OCI-M2 (cell line): ENCODE measurements at regions not wholly inside any gene's neighbourhood (a gene's known extent, or its start where the extent isn't known, plus 50 kb on each side); places are given as distances from the start of the nearest gene placed in this dataset.
"Not testable (repeated sequence)": the region's sequence is repeated elsewhere in the genome, so short reads cannot be mapped to it uniquely, and the experiment has no call there.

Experiments
- DNase-seq: peaks from one replicate; lab custom pipeline; 2025; ENCODE audit not compliant: unreplicated experiment; lab: John Stamatoyannopoulos, UW

DNA sequence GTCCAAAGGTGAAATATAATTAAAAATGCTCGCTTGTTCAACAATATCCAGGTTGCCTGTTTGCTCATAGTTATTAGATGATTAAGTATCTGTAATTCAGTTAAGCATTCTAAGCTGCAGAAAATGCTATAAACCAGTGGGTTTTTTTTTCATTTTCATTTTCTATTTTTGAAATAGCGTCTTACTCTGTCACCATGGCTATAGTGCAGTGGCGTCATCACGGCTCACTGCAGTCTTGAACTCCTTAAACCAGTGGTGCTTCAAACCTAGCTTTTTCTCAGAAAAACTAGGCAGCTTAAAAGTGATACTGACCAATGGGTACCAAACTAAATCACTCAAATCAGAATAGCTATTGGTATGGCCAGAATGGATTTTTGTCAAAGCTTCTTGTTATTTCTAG is 925.2 kb downstream of the TSN start:
- DNase-seq: no peak

DNA sequence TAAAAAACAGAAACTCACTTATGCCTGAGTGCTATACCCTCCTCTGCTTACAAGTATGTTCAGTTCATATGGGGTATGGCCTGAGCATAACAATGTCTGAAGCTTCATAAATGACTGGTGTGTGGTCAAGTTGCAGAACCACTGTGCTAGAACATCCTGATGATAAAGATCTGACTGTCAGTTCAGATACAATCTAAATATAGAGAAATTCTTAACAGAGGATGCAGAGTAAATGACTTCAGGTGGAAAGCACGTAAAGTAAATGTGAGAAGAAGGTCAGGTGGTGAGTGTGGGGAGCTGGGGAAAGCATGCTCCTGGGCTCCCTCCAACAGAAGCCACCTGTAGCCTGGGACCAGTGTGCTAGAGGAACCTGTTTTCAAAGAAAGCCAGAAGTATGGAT is 926.2 kb downstream of the TSN start:
- DNase-seq: no peak

DNA sequence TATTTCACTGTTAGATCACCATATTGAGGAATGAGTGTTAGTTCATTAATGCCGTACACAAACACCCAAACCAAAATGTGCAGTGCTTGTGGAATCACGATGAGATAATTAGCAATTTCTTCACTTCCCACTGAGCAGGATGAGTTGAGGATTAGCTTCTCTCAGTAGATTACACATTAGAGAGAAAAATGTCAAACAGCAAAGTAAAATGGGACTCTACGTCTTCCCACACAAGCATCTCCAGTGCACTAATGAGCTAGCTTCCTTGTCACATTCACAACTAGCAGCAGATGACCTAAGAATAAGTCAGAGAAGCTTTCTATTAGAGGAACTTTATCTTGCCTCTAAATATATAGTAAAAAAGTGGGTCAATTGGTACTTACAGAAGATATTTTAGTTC is 926.9 kb downstream of the TSN start:
- DNase-seq: no peak

DNA sequence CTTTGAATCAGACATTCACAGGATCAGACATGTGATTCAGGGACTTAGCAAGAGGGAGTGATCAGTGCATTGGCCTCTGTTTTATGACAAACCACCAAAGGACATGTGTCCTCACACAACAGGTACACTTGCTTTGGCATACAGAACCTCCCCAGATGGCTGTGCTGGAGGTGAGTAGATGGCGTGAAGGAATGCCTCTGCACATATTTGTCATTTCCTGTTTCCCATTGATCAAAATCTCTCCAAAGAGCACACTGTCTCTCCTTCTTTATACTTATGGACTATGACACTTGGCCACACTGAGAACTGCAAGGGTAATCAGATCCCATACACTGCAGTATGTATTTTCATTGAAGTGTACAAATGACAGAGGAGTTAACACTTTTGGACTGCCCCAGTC is 927.6 kb downstream of the TSN start:
- DNase-seq: no peak

DNA sequence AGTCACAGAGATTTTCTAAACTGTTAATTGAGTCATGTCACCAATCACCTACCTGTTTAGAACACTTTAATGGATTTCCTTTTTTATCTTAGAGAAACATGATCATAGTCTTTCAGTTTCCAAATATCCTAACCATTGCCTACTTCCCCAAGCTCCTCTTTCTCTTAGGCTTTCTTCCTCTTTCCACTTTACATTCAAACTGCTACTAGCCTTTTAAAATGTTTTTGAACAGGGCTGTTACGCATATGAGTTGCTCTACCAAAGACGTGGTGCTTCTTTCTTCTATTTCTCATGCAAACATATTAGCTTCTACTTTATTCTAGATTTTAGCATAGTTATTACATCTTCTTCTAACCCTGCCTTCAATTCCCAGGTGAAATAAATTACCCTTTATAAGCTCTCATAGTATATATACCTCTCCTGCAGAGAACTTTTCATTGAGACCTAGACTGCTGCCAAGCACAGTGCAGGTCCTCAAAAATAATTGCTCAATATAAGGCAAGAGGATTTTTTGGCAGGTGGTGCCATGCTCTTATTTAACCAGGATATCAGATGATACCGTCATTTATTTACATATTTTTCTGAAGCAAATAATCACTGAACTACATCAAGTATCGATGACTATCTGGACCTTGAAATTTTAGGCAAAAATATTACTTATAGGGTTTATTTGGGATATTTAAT is 937.1 kb downstream of the TSN start:
- DNase-seq: no peak

DNA sequence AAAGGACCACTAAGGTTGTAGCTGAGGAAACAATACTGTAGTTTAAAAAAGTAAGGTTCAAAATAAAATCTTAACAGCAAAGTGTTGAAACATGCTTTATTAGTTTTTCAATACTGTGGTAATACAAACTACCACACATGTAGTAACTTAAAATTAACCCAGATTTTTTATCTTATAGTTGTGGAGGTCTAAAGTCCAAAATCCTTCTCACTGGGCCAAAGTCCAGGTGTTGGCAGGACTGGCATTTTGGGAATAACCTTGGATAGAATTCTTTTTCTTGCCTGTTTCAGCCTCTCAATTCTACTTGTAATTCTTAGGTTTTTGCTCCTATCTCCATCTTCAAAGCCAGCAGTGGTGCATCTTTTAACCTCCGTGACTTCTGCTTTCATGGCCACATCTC is 942.0 kb downstream of the TSN start:
- DNase-seq: no peak

DNA sequence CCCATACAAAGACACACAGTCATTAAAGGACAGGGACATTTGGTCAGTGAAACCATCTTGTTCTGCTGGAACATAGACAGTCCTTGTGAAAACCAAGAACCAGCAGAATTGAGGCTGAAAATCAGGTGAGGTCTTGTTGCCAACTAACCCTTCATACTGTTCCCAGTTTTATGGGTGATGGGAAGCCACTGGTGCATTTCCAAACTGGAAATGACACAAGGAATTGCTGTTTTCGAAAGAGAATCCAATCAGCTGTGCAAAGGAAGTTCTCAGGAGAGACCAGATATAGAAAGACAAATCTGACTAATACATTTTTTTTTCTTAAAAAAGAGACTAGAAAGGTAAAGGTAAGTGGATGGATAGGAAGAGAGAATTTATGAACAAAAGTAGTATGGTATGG is 948.2 kb downstream of the TSN start:
- DNase-seq: no peak

DNA sequence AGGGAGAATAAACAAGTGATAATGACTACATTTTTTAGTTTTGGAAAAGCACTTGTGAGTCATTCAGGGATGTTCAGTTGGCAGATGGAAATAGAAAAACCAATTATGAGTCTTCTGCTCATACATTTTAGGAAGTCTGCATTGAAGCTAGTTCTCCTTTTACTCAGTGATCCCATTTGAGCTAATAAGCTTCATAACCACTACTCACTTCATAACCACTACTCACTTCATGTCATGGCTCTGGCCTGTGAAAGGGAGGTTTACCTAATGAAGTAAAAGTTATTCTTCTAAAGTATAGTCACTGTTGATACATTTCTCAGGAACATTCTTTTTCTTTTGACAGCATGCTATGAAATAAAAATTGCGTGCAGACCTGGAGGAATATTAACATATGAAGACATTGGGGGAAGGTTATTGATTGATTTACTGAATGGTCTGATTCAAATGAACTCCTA is 948.7 kb downstream of the TSN start:
- DNase-seq: no peak

DNA sequence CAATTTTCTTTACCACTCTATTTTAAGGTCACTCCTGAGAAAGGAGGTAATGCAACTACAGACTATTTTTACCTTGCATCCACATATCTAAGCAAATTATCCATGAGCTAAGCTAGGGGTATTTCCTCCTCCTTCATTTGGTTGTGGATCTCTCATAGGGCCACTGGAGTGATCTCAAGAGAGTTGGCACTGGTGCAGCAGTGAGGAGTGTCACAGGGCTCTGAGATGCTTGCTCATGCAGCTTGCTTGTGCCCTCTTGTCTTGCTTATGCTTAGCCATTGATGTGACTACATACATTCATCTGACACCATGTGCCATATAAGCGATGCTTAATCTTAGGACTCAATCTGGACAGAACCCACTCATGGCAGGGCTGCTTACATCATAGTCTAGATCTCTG is 950.3 kb downstream of the TSN start:
- DNase-seq: no peak

DNA sequence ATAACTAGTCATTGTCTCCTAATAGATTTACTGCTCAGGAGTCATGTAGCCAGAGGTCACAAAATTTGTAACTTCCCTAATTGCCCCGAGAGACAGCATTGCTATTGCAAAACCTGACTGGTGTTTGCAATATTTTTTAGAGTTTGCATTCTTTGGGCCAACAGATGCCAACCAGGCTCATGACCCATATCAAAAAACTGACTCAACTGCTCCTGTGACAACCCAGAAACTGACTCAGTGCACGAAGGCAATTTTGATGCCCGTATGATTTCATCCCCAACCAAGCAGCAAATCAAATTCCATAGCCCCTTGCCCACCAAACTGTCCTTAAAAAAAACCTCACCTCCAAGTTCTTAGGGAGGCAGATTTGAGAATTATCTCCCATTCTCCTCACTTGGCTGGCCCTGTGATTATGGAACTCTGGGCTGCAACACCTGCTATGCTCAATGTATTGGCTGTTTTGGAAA is 951.3 kb downstream of the TSN start:
- DNase-seq: no peak

DNA sequence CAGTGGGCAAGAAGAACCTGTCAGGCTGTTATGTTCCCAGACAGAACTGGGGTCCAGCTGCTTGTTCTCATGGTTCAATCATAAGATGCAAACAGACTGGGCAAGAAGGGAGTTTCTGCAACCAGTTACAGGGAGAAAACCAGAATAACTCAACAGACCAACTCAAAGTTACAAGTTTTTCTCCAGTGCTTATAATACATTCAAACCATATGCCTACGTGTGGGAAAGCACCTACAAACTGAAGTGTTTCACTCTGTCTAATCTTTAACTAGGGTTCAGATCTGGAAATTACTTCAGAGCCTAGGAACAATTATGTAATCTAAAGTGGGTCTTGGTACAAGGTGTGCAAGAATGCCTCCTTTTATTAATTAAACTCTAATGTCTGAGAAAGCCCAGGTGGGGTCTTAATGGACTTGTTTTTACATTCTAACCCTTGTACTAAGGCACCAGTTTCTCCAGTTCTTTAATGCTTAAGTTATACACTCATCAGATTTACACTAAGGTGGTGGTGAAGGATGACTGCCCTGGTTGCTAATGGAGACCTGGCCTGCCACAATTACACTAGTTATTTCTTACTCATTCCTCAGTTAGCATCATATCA is 951.9 kb downstream of the TSN start:
- DNase-seq: no peak

DNA sequence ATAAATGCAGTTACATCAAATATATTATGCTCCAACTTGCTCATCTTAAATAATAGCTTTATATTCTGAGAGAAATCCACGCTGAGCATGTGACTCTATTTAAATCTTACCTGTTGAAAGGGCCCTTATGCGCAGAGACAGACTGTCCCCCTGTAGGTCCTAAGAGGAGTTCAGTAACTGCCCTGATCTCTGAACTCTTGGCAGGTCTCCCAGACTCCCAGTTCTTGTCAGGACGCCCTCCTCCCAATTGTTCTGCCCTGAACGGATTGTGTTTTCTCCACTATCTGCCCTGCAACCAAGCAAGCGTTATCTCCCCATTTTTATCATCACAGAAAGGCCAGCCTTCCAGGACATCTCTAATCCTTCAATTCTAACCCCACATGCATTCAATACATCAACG is 954.6 kb downstream of the TSN start:
- DNase-seq: no peak

DNA sequence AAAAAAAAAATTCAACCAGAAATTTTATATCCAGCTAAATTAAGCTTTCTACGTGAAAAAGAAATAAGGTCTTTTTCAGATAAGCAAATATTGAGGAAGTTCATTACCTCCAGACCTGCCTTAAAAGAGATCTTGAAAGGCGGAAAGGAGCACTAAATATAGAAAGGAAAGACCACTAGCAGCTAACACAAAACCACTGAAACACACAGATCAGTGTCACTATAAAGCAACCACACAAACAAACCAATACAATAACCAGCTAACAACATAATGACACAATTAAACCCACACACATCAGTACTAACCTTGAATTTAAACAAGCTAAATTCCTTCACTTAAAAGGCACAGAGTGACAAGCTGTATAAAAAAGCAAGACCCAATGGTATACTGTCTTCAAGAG is 958.3 kb downstream of the TSN start:
- DNase-seq: no peak

DNA sequence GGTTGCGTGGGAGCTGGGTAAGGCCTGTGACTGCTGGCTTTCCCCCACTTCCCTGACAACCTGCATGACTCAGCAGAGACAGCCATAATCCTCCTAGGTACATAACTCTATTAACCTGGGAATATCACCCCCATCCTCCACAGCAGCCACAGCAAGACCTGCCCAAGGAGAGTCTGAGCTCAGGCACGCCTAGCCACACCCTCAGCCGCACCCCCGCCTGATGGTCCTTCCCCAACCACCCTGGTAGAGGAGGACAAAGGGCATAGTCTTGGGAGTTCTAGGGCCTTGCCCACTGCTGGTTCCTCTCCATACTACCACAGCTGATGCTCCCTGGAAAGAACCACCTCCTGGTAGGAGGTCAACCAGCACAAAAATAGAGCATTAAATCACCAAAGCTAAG is 965.4 kb downstream of the TSN start:
- DNase-seq: not testable (repeated sequence)

DNA sequence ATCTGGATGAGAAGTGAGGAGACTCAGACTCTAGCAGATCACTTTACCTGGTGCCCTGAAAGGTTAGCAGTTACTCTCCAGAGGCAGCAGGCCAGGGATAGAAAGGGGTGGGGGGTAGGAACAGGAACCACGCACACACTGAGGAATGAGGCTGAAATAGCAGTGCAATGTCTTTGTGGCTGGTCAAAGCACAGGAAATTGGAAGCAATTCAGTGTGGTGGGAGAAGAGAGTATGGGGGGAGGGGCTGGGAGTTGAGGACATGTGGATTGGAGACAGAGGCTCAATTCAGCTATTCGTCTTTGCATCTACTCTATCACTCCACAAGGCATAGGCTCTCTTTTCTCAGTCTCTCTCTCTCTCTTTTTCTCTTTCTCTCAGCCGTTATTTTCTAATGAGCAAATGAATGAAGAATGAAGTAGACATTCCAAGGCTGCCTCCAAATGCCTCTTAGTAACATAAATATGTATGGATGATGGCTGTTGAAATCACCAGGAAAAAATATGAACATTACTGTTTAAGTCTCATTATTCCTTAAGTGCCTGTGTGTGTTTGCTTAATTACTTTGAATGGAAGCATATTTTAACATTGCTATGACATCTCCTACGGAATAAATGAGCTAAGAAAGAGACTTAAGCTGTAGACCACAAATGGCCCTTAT is 979.4 kb downstream of the TSN start:
- no peak for DNase-seq

DNA sequence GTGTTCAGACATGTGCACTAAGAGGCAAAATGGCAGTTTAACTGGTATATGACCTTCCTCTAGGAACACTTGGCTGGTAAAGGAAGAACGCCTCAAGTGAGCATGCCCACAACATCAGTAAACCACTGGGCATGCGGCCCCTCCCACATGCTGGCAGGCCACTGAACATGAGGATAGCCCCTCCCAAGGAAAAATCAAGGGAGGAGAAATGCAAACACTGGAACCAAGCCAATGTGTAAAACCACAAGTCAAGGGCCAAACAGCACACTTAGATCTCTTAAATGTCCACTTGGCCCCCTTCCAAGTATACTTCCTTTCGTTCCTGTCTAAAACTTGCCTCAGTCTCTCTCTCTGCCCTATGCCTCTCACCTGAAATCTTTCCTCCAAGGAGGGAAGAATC is 980.8 kb downstream of the TSN start:
- DNase-seq: no peak

DNA sequence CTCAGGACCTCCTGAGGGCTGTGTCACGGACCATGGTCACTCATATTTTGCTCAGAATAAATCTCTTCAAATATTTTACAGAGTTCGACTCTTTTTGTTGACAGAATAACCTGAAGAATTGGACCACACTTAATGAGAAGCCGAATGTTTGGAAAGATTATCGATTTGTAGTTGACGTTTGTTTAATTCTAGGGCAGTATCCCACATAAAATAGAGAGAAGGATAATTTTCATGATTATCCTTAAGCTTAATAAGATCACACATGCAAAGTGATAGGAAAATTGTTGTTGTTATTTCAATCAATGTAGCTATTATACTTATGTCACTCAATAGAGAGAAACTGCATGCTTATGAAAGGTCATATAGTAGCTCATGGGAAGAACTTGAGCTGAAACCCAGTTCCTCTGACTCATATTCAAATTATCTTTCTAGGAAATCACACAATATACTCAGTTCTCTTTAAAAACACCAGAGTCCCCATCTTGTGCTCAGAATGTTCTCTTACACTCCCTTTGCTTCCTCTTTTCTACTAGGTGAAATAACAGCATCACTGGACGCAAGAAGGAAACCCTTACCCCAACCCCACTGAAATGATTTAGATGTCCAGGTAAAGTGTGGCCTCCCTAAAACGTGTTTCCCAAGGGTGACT is 982.1 kb downstream of the TSN start:
- DNase-seq: no peak

DNA sequence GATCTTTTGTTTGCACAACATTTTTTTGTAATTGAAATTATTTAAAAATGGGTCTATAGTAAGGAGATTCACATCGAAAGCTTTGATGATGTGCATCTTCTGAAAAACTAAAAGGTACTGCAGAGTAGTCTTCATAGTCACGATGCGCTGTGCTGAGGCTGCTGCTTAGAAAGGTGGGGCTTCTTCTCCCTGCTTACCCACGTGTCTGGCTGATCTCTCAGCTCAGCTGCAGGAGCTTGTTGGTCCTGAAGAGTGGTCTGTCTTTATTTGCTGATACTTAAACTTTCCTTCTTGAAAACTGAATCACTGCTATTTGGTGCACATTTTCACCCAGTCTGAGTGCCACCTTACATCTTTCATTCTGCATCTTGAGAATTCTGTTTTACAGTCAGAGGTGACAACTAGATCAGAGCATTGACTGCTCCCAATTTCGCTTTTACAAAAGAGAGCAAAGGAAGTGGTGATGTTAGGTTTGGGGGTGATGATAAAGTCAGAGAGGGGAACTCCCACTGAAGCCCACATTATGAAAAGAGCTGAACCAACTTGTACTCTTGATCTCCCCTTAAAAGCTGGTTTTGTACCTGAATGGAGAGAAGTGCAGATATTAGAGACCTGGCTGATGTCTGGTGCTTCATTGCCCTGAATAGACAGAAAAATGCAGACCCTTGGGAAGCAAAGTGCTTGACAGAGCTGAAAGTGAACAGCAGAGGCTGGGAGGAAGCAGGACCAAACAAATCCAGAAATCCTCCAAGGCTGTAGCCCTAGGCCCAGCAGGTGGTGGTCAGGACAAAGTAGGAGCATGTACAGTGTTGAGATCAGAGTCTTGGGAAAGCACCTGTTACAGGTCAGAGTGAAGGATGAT is 984.5 kb downstream of the TSN start:
- no peak for DNase-seq

DNA sequence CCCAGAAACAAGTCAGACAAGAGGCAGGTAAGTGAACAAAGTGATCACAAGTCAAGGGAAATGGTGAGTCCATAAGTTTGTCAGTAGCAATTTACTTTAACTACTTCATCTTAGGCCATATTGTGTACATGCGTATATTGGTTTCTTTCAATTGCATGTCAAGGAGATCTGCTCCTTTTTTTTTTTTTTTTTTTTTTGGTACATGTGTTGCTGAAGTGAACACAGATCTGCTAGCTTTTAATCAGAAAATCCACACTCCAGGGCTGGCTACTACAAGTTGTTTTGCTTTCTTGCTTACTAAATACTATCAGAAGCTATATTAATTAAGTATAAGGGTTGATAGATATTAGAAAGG is 985.1 kb downstream of the TSN start:
- DNase-seq: no peak

DNA sequence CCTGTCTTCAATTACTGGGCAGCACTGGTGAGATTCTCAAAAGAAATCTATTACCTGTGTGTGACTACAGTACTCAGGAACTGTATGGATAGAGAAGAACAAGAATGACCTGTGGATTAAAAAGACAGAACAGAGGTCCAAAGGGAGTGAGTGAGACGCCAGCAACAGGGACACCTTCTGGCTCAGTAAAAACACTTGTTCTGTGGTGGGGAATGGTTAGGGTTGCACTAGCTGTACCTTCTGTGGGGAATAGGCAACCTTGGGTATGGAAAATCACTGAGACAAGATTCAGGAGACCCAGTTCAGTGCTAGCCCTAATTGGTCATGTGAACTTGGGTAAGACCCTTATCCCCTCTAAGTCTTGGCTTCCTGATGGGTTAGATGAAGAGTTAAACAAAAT is 986.0 kb downstream of the TSN start:
- no peak for DNase-seq

DNA sequence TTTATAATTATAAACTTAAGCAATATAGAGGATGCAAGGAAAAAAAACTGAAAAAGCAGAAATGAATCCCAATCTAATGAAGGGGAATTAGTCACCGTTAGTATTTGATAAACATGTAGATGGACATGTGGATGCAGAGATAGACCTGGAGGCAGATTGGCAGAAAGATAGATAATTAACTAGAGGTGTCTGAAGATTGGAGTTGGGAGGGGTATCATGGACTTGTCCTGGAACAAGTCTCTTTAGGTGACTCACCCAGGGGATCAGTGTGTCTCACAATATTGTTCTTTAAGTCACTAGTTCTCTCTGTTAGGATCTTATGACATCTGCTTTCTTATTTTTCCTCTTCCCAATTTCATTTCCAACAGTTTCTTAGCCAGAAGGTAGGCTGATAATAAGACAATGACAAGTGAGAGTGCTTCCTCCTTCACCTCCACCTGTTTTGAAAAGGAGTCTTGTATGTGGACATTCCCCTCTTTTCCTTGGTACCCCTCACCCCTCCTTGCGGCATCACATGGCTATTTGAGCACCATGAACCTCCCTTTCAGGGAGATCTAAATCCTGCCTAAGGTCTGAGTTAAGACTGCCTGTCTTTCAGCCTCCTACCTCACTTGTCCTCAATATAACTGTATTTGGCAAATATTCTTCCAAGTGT is 987.7 kb downstream of the TSN start:
- no peak for DNase-seq
